HG02970 (cell line): ENCODE measurements at regions not wholly inside any gene's neighbourhood (a gene's known extent, or its start where the extent isn't known, plus 50 kb on each side); places are given as distances from the start of the nearest gene placed in this dataset.

Experiments used
- ATAC-seq: cut with Tn5 transposase; IDR thresholded peaks from one replicate; pipeline ENCODE4 v1.9.1; 2021; ENCODE audit warnings: mild to moderate bottlenecking, moderate library complexity, moderate number of reproducible peaks; ENCODE audit not compliant: unreplicated experiment, low FRiP score

GRCh38 chr3:180329847-180330246 lies 272.1 kb upstream of the TTC14 start:
- no peak for ATAC-seq

DNA sequence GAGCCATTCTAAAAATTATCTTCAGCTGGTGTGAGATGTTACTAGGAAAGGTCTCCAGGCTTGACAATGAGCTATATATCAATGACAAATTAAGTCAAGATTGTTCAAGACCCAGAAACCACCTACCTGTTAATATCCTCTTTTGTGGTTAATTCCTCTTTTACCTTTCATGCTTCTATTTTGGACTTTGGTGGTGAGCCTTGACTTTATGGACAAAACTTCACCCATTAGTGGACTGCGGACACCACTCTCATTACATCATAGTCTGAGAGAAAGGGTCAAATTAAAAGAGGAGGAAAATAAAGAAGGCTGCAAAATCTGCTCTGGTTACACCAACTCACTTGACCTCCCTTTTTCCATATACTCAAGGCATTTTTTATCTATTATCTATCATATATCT lies 271.5 kb upstream of the TTC14 start:
- ATAC-seq: no peak

- ATAC-seq: no peak
These were observed 269.4 kb upstream of the TTC14 start for GRCh38 chr3:180332608-180333007.

DNA sequence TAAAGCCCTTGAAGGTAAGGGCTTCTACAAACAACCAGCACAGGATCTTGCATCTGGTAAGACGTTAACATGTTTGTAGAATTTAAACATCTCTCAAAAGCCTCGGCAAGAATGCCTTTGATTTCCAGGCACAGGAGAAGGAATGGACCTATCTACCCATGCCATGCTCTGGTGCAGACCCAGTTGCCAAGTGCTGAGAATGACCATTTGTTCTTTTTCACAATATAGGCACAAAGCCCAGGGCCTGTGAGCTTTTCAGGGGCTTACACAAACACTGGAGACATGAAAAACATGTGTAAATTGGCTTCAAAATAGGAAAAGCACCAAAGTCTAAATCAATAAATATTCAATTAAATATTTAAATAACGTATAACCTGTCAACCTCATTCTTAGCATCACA lies 266.9 kb upstream of the TTC14 start:
- ATAC-seq: no peak

DNA sequence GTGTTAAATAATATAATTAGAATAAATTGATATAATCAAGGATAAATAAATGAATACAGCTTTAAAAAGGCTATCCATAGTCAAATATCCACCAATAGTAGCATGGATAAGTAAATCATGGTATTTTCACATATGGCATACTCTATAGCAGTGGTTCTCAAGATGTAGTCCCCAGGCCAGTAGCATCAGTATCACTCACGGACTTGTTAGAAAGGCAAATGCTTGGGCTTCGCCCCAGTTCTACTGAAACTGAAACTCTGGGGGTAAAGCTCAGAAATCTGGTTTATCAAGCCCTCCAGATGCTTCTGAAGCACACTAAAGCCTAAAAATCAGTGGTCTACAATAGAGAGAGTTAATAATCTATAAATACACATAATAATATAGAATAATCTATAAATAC lies 261.6 kb upstream of the TTC14 start:
- ATAC-seq: no peak

DNA sequence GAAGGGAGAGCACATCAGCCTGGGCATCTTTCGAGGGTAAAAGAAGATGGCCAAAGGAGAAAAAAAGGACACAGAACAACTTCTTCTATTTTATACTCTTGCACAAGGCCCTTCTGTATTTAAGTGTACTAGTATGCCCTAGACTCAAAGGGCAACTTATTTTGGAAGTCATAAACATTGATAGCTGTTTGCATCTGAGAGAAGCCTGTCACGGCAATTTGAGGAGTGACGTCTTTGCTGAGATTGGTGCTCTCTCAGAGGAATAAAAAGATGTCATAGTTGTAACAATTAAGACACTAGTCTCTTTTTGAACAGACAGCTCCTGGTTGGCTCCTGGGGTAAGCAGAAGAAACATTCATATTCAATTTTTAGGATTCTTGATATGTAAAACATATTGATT lies 260.4 kb upstream of the TTC14 start:
- no peak for ATAC-seq

GRCh38 chr3:180351601-180352000 lies 250.4 kb upstream of the TTC14 start:
- no peak for ATAC-seq

GRCh38 chr3:180352261-180352660 lies 249.7 kb upstream of the TTC14 start:
- no peak for ATAC-seq

DNA sequence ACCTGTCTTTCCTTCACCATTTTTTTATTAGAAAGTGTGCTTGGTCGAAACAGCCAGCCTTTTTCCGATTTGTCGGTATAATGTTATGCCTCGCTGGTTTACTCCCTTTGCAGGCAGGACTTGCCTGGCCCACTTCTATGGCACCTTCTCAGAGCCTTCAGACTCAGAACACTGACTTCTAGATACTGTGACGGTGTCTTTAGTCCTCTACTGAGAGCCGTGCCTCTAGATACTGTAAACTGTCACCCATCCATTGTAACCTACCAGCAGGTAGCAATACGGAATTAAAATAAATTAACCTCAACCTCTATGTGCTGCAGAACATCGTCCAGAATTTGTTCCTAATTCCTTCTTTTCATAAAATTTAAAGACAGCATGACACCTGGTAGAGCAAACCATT lies 247.7 kb upstream of the TTC14 start:
- no peak for ATAC-seq

DNA sequence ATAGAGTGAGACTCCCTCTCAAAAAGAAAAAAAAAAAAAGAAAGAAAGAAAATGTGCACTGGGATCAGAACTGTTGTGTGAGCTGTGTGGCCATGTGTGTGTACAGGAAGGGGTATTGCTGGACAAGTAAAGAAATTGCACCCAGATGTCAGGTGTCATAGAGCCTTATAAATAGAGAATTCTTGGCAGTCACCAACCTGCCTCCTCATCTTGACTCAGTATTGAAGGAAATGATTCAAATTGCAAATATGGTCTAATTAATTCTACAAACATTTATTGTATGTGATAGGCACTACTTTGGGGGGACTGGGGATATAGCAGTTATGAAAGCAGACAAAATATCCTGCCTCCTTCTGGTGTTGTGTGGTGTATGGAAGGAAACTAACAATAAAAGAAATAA lies 243.8 kb upstream of the TTC14 start:
- no peak for ATAC-seq

DNA sequence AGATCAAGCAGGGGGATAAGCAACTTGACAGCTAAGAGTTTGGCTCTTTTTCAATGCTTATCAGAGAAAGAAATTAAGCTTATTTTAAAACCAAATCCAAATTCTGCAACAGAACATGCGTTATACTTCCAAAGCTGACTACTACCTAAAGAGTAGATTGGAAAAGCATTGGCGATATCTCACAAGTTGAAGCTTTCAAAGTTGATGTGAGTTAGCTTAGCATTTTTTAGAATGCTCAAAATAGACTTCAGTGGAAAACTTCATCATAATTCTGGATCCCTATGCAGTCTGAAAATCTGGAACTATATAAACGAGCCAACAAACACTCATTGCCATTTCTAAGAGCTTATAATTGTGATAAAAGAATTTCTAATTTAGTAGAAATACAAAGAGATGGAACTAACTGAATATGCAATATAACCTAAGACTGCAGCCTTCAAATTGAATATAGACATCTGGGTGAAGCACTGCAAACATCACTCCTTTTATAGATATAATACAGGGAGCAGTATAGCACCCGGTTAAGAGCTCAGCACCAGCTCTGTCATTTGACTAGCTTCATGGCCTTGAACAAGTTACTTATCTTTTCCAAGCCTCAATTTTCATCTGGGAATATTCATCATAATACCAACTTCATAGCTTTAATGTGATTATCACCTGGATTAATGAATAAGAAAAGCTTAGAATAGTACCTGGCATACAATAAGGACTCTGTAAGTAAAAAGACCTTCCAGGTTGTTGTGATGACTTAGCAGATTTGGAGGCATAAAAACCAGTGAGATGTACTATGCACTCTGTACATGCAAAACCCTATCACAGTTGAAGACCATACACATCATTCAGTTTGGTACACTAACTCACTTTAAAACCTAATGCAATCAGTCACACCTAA lies 242.7 kb upstream of the TTC14 start:
- ATAC-seq: no peak

GRCh38 chr3:180359953-180360279 lies 242.0 kb upstream of the TTC14 start:
- ATAC-seq: no peak

- no peak for ATAC-seq
These were observed 239.9 kb upstream of the TTC14 start for GRCh38 chr3:180362081-180362480.

DNA sequence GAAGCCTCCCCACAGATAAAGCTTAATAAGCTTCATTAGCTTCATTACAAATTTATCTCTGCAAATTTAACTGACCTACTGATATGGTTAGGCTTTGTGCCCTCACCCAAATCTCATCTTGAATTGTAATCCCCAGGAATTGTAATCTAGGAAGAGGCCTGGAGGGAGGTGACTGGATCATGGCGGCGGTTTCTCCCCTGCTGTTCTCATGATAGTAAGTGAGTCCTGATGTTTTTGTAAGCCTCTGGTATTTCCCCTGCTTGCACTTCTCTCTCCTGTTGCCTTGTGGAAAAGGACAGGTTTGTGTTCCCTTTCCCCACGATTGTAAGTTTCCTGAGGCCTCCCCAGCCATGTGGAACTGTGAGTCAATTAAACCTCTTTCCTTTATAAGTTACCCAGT lies 226.1 kb upstream of the TTC14 start:
- no peak for ATAC-seq

DNA sequence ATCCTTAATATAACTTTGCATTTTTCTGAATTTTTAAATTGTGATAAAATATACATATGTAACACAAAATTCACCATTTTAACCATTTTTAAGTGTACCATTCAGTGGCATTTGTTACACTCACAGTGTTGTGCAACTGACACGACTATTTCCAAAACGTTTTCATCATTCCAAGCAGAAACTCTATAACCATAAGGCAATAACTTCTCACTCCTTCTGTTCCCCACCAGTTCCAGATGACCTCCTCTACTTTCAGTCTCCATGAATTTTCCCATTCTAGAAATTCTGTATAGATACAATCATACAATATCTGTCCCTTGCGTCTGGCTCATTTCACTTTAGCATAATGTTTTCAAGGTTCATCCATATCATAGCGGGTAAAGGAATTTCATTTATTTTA lies 223.5 kb upstream of the TTC14 start:
- ATAC-seq: no peak

GRCh38 chr3:180382638-180383180 lies 219.3 kb upstream of the TTC14 start:
- ATAC-seq: no peak

GRCh38 chr3:180383332-180384020 lies 218.5 kb upstream of the TTC14 start:
- no peak for ATAC-seq

GRCh38 chr3:180390313-180390712 lies 211.7 kb upstream of the TTC14 start:
- ATAC-seq: no peak

GRCh38 chr3:180391001-180391400 lies 211.0 kb upstream of the TTC14 start:
- ATAC-seq: no peak

DNA sequence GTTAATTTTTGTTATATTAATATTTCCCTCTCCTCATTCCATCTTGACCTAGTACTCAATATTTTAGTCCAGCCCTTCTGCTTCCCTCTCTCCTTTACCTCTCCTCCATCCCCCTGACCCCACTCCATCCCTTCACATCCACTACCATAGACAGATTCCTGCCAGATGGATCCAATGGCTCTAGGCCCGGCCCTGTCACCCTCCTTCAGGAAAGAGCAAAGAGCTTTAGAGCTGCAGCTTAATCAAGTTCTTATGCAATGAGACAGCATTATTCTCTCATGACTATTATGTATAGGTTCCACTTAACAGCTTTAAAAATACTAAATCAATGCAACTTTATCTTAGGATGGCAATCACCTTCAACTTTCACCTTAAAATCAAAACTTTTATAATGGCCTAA lies 200.7 kb upstream of the TTC14 start:
- no peak for ATAC-seq

DNA sequence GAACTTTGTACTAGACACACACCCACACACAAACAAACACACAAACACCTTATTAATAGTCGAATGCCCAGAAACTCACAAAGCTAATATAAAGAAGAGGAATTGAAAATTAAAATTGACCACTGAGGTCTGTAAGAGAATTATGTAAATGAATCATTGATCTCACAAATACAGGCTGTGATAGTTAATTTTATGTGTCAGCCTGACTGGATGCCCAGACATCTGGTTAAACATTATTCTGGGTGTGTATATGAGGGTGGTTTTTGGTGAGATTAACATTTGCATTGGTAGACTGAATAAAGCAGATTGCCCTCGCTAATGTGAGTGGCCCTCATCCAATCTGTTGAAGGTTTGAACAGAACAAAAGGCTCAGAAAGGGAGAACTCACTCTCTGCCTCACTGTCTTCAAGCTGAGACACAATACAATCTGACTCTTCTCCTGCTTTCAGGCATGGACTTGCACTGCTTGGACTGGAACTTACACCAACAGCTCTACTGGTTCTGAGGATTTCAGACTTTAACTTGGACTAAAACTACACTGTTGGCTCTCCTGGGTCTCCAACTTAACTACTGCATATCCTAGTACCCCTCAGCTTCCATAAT lies 199.4 kb upstream of the TTC14 start:
- peak; percentile 60 for ATAC-seq
